NOMO-1 treated with DMSO at 0.1 percent for 48 hours (cell line): ENCODE measurements at regions not wholly inside any gene's neighbourhood (a gene's known extent, or its start where the extent isn't known, plus 50 kb on each side); places are given as distances from the start of the nearest gene placed in this dataset.
A peak's percentile ranks its signal among the peaks of the same experiment; 100 is the strongest.

Experiments
- DNase-seq: peaks from one replicate; lab custom pipeline; 2025; ENCODE audit not compliant: unreplicated experiment; lab: John Stamatoyannopoulos, UW

DNA sequence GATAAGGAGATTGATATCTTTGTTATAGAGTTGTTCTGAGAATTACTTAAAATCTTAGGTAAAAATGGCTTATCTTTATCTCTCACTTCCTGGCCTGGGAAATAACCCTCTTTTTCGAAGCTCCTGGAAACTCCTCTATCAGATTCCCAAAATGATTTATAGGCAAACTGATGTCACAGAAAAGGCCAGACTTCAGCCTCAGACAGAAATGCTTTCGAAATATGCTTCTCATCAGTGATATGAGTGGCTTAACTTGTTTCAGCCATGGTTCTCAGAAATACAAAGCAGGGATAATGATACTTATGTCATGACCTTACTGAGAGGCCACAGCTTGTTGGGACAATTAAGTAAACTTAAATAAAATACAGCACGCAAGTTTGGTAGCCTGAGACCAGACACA, 85.3 kb upstream of the HS3ST1 start:
- DNase-seq = no peak

DNA sequence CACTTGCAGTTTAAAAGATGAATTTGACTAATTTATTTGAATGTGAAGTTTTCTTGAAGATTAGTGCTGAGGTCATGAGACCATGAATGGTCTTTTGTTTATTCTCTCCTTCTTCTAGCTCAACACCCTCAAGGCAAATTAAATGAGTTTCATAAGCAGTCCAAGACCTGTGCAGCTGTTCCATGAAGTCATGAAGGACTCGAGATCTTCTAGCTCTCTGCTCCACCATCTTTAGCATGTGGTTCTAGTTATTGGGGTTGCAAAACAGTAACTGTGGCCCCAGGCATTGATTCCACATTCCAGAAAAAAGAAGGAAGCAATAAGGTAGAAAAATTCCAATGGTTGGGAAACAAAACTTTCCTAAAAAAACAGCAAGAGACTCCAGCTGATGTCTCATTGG, 84.2 kb upstream of the HS3ST1 start:
- no peak for DNase-seq

DNA sequence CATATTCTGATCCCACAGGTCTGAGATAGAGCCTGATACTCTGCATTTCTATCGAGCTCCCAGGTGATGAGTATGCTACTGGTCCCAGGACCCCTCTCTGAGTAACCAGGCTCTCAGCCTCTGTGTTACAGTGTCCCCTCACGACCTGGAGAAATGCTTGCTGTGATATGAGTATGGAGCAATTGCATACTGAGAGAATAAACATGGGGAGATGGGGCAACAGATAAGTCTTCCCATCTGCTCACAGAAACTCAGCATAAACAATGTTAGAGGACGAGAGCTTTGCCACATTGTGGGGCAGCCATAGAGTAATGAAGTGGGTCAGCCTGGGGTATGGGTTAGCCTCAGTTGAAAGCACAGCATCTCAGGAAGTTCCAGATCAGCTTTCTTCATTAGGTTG, 82.6 kb upstream of the HS3ST1 start:
- DNase-seq = no peak

DNA sequence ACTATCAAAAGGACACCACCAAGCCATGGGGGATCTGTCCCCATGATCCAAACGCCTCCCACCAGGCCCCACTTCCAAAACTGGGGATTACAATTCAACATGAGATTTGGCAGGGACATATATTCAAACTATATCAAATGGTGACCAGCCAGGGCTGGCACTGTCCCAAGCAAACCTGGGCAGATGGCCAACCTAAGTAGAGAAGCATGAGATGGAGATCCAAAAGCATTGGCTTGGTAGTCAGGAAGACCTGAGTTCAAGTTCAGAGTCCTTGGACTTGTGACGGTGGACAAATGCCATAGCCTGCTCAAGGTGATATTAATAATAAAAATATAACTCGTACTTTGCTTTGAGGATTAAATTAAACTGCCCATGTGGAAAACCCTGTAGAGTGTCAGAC, 79.2 kb upstream of the HS3ST1 start:
- DNase-seq = no peak

DNA sequence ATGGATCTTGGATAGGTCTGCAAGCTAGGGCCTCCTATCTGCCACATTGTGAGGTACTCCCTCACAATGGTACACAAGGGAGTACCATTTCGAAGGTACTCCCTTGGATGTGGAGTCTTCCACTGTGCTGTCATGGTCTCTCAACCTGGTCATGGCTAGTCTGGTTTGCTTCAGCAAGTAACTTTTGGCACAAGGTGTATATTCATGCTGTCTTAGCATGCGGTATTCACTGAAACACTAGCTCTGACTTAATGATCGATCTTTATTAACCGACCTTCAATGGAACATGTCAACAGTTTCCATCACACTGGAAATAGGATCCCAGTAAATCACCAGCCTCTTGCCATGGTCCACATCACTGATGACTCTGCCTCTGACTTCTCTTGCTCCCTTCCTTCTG, 77.5 kb upstream of the HS3ST1 start:
- DNase-seq = no peak

DNA sequence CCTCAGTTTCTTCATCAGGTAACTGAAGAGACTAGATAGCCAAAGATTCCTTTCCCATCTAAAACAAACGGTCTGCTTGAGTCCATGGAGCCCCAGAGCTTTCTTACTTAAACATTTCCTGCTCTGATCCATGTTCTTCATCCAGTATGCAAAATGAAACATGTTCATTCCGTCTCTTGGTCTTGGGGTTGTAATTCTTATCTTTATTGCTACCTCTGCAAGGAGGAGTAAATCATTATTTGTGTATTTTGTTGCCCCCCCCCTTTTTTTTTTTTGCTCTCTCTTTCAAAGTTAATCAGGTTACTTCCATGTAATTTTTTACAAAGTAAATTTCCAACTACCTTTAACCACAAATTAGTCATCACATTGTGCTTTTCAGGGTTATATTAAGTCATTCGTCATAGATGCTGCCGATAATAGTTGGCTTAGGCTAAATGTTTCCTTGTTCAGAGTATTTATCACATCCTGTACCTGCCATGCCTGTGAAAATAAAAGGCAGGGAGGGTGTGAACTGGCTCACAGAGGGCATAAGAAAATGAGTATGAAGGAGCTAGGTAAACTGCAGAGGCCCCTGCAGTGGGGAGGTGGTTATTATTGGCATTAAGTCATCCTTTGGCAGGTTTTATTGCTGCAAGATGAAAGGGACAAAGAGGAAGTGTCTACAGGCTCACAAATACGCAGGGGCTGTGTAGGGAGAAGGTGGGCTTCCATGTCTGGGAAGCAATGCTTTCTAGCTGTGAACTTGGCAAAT, 76.7 kb upstream of the HS3ST1 start:
- peak; percentile 23 for DNase-seq

DNA sequence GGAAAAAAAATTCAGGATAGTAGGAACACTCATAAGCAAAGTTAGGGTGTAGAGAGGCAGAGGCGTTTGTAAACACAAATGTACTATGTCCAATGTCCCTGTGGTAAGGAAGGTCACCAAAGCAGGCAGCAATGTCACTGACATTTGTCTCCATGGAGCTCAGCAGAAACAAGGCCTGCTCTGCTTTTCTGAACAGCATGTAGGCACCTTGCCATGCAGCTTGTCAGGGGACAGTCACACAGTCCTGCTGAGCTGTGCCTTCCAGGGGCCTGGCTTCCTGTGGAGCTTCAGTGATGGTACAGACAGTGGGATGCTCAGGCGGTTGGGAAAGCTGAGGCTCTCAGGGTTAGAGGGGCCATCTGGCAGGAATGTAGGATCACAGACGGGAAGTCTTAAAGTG, 74.5 kb upstream of the HS3ST1 start:
- DNase-seq = no peak

DNA sequence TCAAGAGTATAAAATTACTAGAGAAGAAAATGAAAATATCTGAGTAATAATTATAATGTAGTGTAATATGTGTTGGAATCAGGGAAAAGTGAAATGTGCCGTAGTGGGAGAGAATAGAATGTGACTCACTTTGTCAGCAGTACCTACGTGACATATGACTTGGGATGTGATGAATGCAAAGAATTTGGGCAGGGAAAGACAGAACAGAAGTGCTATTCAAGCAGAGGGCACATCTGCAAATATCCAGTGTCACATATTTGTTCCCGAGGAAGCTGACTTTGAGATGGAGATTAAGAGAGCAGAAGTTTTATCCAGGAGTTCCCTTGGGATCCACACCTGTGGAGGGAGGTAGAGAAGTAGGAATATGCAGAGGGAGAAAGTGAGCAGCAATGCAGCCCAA, 69.3 kb upstream of the HS3ST1 start:
- no peak for DNase-seq

DNA sequence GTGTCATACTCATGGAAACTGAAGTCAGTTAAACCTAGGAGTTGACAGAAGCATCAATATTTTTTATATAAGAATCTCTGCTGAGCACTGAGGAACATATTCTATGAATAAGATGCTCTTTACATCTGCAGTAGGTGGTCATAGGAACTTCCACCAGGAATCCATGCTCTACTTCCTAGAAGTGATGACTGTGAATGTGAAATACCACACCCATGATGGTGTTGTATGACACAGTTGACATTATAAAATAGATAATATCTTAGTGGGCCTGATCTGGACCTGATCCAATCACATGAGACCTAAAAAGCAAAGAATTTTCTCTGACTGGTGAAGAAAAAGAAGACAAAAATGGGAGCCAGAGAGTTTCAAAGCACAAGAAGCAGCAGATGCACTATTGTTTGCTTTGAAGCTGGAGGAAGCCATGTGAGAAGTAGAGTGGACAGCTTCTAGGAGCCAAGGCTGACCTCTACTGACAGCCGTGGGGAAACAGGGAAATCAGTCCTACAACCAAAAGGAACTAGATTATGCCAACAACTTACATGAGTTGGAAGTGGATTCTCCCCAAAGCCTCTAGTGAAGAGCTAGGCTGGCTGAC, 68.6 kb upstream of the HS3ST1 start:
- no peak for DNase-seq

DNA sequence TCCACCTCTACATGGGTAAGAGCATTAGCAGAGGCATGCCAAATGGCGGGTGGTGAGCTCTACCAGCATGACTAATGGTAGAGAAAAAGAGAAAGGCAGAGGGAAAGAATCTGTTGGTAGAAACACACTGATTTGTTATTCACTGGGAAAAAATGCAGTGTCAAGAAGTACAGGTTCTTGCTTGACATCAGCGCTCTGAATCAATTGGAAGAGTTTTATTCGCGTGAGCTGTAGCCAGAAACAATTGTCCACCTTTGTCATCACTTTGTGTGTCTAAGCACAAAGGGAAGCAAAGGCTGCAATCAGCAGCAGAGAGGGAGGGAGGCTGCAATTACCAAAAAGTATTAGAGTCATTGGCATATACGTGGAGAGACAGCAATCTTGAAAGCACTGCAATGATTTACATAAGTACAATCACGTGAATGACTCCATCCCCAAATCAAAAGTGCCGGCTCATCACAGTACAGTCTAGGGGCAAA, 67.7 kb upstream of the HS3ST1 start:
- no peak for DNase-seq

DNA sequence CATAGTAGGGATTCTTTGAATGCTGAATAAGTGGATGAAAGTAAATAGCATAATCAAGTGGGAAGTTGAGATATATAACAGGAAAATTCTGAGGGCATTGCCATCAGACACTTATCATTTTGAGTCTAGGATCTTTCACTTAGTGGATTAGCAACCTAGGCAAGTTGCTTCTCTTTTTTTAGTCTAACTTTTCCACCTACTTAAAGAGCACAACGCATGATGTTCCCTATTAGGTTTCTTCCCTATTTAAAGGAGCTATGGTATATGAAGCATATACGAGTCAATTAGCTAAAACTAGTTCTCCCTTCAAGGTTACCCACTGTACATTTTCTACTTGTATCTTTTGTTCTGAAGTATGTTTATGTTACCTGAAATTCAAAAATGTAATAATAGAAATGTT, 67.1 kb upstream of the HS3ST1 start:
- no peak for DNase-seq

DNA sequence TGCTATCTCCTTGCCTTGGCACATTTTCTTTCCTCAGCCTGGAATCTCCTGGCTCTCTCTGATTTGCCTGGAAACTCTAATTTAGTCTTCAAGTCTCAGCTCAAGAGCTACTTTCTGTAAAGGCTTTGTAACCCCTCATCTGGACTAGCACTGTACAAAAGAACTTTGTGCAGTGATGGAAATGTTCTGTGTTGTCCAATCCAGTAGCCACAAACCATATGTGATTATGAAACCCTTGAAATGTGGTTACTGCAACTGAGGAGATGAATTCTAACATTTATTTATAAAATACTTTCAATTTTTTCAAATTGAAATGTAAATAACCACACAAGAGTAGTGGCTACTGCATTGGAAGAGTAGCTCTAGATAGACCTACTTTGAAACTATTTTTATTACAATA, 66.6 kb upstream of the HS3ST1 start:
- no peak for DNase-seq

DNA sequence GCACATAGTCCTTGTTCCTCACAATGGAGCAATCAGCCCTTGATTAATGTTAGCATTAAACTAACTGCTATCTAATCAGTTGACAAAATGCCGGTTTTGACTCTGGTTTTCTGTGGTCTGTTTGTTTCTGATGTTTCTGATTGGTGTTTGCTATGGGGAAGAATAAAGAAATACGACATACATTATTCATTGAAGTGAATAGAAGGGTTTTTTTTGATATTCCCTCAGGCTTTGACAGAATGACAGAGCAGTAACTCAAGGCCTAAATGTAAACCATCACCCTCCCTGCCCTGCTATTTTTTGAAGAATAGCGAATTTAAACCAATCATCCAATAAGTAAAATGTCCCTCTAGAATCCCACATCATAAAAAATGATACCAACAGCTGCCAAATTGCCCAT, 65.5 kb upstream of the HS3ST1 start:
- no peak for DNase-seq

DNA sequence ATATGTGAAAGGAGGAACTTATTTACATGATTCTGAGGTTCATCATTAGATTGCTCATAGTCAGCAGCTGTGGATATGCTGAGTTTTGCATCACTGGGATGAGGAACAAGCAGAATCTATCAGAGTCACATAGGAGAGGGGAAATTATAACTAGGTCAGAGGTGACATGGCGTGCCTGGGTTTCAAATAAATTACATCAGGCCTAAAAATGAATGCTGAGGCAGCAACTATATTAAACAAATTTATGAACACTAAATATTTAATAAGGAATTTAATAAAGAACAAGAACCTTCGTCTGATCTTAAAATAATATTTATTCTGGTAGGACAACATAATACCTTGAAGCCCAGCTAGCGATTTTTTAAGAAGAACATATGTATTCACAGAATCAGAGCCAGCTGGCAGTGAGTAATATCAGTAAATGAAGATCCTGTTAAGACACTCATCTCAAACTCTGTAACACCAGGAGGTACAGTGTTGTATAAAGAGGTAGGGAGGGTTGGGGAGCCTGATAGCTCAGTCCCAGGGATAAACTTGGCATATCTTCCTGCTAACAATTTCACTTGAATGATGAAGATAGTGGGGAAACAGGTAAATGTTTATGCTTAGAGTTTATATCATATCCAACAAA, 60.9 kb upstream of the HS3ST1 start:
- peak; percentile 66 for DNase-seq

DNA sequence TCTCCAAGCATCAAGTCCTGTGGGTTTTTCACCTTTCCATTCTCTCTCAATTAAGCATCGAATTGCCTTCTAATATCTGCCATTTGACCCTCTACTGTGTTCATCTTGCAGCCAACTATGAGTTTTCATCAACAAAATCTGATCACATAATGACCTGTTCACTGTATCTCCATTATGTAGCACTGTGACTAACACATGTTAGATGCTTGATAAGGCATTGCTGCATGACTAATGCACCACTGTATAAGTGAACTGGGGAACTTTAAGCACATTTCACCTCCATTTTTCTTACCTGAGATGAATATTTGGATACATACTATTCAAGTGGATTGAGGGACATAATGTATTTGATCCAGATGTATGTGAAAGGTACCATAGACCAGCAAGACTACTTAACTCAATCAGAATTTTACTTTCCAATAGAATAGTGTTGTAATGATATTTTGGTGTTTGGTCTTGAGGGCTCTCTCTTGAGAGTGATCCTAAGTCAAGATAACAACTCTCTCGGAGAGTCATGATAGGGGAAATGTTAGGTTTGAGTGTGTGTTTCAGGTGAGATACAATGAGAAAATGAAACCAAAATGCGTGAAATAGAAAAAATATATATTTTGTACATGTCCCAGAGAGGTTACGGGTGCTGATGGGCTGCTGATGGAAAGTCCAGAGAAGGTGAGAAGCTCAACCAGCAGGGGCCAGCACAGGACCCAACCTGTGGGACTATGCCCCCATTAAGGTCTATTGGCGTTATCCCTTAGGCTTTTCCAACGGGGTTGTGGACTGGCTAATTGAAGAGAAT, 60.2 kb upstream of the HS3ST1 start:
- no peak for DNase-seq

DNA sequence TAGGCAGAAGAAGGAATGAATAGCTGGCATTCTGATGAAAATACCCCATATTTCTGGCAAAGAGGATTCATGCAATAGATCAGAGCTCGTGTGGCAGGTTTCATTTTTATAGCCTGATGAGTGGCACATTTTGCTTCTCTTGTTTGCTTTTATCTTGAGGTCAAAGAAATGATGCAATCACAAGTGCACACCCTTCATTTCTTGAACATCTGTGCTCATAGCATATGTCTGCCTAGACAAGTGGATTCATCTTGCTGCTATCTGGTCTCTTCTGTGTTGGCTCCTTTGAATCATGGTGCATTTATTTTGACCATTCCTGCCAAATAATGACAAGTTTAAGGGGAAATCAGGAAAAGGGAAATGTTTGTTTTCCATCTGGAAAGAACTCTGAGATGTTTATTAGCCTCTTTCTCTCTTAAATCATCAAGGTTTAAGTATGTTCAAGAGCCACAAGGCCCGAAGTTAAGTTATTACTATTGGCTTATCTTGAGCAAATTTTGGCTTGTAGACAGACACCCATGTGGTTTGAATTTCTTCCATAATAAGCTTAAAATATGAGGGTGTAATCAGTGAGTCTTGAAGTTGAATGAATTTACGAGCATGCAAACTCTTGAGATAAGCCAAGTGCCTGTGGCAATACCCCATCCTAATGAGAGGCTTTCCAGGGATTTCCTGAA, 59.3 kb upstream of the HS3ST1 start:
- DNase-seq = peak; percentile 75

DNA sequence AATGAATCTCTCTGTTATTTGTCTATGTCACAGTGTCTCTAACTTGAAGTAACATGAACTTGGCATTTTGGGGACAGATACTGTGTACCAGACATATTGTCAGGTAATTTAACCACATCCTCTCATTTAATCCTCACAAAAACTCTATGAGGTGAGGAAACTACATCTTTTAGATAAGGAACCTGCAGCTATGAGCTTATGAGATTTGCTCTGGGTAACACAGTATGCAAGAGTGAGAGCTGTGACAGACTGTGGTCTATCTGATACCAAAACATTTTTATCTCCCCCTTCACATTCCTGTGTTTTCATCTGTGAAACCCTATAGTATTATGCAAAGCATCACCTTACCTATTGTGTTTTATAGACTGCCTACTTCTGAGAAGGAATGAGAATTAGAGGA, 58.4 kb upstream of the HS3ST1 start:
- DNase-seq = no peak

DNA sequence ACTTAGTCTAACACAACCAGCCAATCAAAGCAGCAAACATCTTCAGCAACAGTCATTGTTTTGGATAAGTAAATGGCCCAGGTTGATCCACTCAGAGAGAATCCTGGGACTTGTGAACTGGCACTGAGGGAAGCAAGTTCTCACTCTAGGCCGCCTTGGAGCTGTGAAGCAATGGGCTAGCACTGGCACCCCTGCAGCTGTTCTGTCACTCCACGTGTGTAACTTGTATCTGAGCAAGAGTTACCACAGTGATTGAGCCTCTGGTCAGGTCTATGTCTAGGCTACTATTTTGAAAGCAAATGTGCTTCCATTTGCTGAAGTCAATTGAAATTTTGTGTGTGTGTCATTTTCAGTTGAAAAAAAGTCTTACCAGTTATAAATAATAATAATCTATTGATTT, 57.2 kb upstream of the HS3ST1 start:
- no peak for DNase-seq

DNA sequence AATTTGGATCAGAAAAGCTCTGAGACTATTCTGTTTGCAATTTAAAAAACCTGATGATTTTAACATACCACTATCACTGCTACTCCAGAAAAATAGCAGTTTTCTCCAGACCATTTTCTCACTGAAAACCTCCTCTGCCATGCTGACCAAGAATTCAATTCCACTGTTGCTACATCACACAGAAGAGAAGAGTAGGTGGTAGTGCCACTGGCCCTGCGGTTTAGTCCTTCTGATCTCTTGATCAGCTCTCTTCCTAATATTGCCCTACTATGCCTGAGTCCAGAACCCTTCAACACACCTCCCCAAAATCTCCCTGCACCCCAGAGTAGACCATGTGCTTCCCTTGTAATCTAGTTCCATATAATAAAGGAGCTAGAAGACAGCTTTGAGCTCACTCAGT, 55.8 kb upstream of the HS3ST1 start:
- no peak for DNase-seq

DNA sequence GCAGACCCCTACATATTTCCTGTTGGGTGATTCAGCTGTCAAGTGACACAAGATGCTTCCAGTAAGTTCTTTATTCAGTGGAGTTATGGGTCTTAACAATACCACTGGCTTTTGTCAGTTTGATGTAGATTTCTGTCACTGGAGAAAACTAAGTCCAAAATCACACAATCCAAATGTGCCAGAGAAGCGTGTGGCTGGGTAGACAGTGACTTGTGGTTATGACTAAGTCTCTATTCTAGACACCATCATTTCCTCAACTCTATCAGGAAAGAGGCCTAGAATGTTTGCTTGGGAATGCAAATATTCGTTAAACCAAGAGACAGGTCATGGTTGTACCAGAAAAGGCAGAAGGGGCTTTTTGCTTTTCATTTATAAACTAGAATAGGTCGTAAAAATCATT, 54.4 kb upstream of the HS3ST1 start:
- peak; percentile 29 for DNase-seq

DNA sequence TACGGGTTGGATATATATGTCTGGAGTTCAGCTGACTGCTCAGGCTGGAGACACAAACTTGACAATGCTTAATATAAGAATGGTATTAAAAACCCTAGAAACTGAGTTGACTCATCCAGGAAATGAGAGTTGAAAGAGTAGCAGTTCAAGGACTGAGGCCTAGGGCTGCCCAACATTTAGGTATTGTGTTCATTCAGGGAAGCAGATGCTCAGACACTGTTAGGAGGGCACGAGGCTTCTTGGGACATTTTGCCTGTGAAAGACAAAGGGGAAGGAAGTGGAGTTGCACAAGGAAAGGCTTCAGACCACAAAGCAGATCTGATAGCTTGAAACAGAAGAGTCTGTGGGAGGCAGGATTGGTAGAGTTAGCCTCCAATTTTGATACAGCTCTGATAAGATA, 52.0 kb upstream of the HS3ST1 start:
- DNase-seq = peak; percentile 98
